ENCODE measurements at regions not wholly inside any gene's neighbourhood (a gene's known extent, or its start where the extent isn't known, plus 50 kb on each side); places are given as distances from the start of the nearest gene placed in this dataset.
A peak's percentile ranks its signal among the peaks of the same experiment; 100 is the strongest.

GRCh38 chr16:85346404-85347212 is 234.3 kb upstream of the CIBAR2 start:
- no peak for DNase-seq (ENCODE audit: low read depth)

GRCh38 chr16:85347213-85347591 is 234.9 kb upstream of the CIBAR2 start:
- no peak for DNase-seq (ENCODE audit: low read depth)

- DNase-seq (ENCODE audit: low read depth), result no peak
Measured at GRCh38 chr16:85348065-85348840, 236.0 kb upstream of the CIBAR2 start.

- DNase-seq (ENCODE audit: low read depth), result no peak
Measured at GRCh38 chr16:85348911-85349334, 236.7 kb upstream of the CIBAR2 start.

- DNase-seq (ENCODE audit: low read depth), result no peak
Measured at GRCh38 chr16:85349365-85350145, 237.3 kb upstream of the CIBAR2 start.

- DNase-seq (ENCODE audit: low read depth), result no peak
Measured at GRCh38 chr16:85350146-85350728, 238.0 kb upstream of the CIBAR2 start.

GRCh38 chr16:85350973-85351372 is 238.7 kb upstream of the CIBAR2 start:
- DNase-seq (ENCODE audit: low read depth), result peak; percentile 75

GRCh38 chr16:85353013-85353412 is 240.7 kb upstream of the CIBAR2 start:
- no peak for DNase-seq (ENCODE audit: low read depth)

GRCh38 chr16:85353839-85354685 is 241.8 kb upstream of the CIBAR2 start:
- DNase-seq (ENCODE audit: low read depth), result no peak

- peak; percentile 20 for DNase-seq (ENCODE audit: low read depth)
Measured at GRCh38 chr16:85354686-85355514, 242.6 kb upstream of the CIBAR2 start.

GRCh38 chr16:85355515-85355837 is 243.2 kb upstream of the CIBAR2 start:
- no peak for DNase-seq (ENCODE audit: low read depth)

GRCh38 chr16:85356157-85356556 is 243.9 kb upstream of the CIBAR2 start:
- DNase-seq (ENCODE audit: low read depth), result no peak

GRCh38 chr16:85357323-85357722 is 245.1 kb upstream of the CIBAR2 start:
- DNase-seq (ENCODE audit: low read depth), result no peak

GRCh38 chr16:85357924-85358505 is 245.7 kb upstream of the CIBAR2 start:
- DNase-seq (ENCODE audit: low read depth), result no peak

GRCh38 chr16:85358704-85359146 is 246.5 kb upstream of the CIBAR2 start:
- DNase-seq (ENCODE audit: low read depth), result no peak

GRCh38 chr16:85359147-85359822 is 247.0 kb upstream of the CIBAR2 start:
- no peak for DNase-seq (ENCODE audit: low read depth)

GRCh38 chr16:85360323-85361277 is 248.3 kb upstream of the CIBAR2 start:
- DNase-seq (ENCODE audit: low read depth), result no peak

- no peak for DNase-seq (ENCODE audit: low read depth)
Measured at GRCh38 chr16:85361441-85362118, 249.3 kb upstream of the CIBAR2 start.

Measured in non-pigmented ciliary epithelial cell (primary cell).